Activated T-helper 2 cell treated with anti-CD3 and anti-CD28 coated beads, Interferon-gamma antibody, Interleukin-2, Interleukin-4, amounts not matched to agents 10 μg/mL and 5 μg/mL and 100 μg/mL, durations not matched to agents 14 hours and 24 hours and 36 hours (primary cell): ENCODE measurements at regions not wholly inside any gene's neighbourhood (a gene's known extent, or its start where the extent isn't known, plus 50 kb on each side); places are given as distances from the start of the nearest gene placed in this dataset.

Experiments used
- DNase-seq: peaks from one replicate; pipeline ENCODE4 v3.0.0; 2021; ENCODE audit warnings: low spot score
- H3K27ac Mint-ChIP-seq: one replicate; pipeline ENCODE4 v1.8.0; 2021; ENCODE audit warnings: mixed read lengths
- H3K27me3 Mint-ChIP-seq: one replicate; pipeline ENCODE4 v1.8.0; 2021; ENCODE audit warnings: low read depth, mixed read lengths
- H3K36me3 Mint-ChIP-seq: one replicate; pipeline ENCODE4 v1.8.0; 2021; ENCODE audit warnings: low read depth, mixed read lengths
- H3K4me1 Mint-ChIP-seq: one replicate; pipeline ENCODE4 v1.8.0; 2021; ENCODE audit warnings: low read depth, mixed read lengths
- H3K4me3 Mint-ChIP-seq: one replicate; pipeline ENCODE4 v1.8.0; 2021; ENCODE audit warnings: low read depth, mild to moderate bottlenecking, moderate library complexity, mixed read lengths
- H3K9me3 Mint-ChIP-seq: one replicate; pipeline ENCODE4 v1.8.0; 2021; ENCODE audit warnings: mixed read lengths
- intact Hi-C: fragments of 100-400 bp; cut with micrococcal nuclease; formaldehyde crosslinking; loops from one replicate; pipeline ENCODE4 v1.15.1; 2023

DNA sequence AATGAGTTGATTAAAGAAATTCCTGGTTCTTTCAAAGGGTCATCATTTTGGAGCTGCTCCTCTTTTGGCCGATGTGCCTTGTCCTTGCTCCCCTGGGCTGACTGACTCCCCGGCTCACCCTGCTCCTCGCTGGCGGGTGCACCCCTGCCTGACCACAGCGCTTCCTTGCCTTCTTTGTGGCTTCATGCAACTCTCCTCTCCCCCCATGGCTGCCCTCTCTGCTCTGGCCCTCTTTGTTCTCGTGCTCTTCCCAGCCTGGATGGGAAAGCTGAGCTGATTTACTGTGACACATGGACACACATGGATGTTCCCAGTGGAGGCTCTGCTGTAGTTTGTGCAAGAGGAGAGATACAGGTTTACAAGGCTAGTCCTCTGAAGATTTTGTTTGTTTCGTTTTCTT is 234.6 kb downstream of the HAUS1 start:
- DNase-seq: no peak
- intact Hi-C loops: no loop called here
- no peaks in the 10 kb centered on the region for H3K36me3 Mint-ChIP-seq
- peaks cover 44% of the 10 kb centered on the region for H3K27me3 Mint-ChIP-seq
- H3K4me3 Mint-ChIP-seq: no peak overlapping the region
- H3K9me3 Mint-ChIP-seq: no peaks in the 10 kb centered on the region
- H3K4me1 Mint-ChIP-seq: peaks cover 36% of the 10 kb centered on the region
- no peak overlapping the region for H3K27ac Mint-ChIP-seq

DNA sequence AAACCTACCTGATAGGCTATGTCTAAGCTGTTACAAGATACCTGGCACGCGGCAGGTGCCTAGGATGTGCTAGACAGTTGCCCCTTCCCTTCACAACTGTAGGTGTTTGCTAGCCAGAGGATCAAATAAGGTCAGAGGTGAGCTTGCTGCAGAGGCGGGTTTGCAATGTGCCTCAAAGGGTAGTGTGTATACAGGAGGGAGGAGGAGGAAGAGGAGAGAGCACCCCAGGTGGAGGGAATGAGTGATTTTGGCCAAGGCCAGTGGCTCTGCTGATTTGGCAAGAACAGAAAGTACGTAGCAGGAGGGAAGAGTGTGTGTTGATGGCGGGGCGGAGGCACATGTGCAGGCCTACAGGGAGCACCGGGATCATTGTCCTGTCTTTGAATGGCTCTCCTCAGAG is 236.5 kb downstream of the HAUS1 start:
- no peak overlapping the region for H3K4me3 Mint-ChIP-seq
- no peak overlapping the region for H3K27ac Mint-ChIP-seq
- no peaks in the 10 kb centered on the region for H3K9me3 Mint-ChIP-seq
- H3K27me3 Mint-ChIP-seq: peaks cover 31% of the 10 kb centered on the region
- H3K36me3 Mint-ChIP-seq: no peaks in the 10 kb centered on the region
- intact Hi-C loops: no loop called here
- DNase-seq: no peak
- H3K4me1 Mint-ChIP-seq: peaks cover 36% of the 10 kb centered on the region

DNA sequence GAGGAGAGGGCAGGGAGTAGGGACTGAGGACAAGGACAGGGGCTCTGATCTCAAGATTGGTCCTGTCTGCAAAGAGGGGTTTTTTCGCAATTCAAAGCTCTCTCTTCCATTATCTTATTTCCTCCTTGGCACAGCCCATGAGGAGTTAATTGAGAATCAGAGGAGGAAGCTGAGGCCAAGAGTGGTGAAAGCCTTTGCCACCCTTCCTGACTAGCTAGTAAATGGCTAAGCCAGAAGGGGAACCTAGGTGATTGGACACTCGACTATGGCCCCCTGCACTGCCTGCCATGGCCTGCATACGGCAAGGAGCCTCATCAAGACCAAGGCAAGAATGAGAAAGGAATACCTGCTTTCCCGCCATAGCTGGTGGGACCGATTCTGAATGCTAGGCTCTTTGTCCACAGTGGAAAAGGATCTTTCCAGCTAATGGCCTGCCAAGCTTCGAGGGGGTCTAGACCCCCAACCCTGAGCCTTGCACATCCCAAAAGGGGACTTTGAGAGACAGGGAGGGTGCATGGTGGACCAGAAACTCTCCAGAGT is 237.9 kb downstream of the HAUS1 start:
- H3K27ac Mint-ChIP-seq: no peak overlapping the region
- intact Hi-C loops: no loop called here
- H3K27me3 Mint-ChIP-seq: peaks cover 22% of the 10 kb centered on the region
- H3K4me1 Mint-ChIP-seq: peaks cover 34% of the 10 kb centered on the region
- no peak for DNase-seq
- no peaks in the 10 kb centered on the region for H3K9me3 Mint-ChIP-seq
- no peaks in the 10 kb centered on the region for H3K36me3 Mint-ChIP-seq
- H3K4me3 Mint-ChIP-seq: no peak overlapping the region

DNA sequence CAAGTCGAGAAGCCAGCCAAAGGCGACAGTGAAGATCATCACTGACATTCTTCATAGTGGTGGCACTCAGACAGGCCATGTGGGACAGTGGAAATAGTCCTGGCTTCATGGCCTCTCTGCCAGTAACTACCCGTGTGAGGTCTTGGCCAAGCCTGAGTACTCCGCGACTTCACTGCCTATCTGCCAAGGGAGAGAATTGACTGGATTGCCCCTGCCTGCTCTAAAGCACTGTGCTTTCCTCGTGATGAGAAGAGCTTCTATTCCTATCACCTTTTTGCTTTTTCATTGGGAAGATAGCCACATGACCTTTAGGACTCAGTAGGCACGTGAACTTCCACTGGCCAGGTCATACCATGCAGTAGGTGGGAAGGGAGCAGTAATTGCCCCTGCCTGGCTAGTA is 239.3 kb downstream of the HAUS1 start:
- intact Hi-C loops: loop anchor here (1.0 kb wide), 1 partner anchor 46 kb away; no protein-coding TSS in a partner anchor
- DNase-seq: no peak
- Mint-ChIP-seq H3K4me1 (peaks cover 31% of the 10 kb centered on the region), H3K27ac (no peak overlapping the region), H3K4me3 (no peak overlapping the region), H3K27me3 (peaks cover 9% of the 10 kb centered on the region), H3K36me3 (no peaks in the 10 kb centered on the region), H3K9me3 (no peaks in the 10 kb centered on the region)

DNA sequence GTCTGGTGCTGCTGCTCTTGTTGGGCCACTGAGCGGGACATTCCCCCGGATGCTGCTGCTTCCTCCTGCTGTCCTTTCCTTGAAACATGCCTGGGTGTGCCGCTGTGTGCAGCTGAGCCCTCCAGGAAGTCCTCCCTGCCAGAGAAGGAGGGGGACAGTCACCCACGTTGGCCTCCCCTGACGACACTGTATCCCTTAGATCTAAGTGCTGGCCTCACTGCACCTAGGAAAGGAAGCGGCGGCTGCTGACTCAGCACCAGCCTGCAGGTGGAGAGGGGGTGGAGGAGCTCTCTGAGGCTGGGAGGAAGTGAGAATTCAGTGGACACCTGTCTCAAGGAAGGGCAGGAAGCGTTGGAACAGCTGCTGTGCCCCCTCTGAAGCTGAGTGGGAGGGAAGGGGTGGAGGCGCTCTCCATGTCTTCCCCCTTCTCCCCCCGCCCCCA is 239.8 kb downstream of the HAUS1 start:
- Mint-ChIP-seq H3K27me3 (peaks cover 6% of the 10 kb centered on the region), H3K4me1 (peaks cover 28% of the 10 kb centered on the region), H3K4me3 (no peak overlapping the region), H3K9me3 (no peaks in the 10 kb centered on the region), H3K27ac (peak overlapping the region; percentile 63), H3K36me3 (no peaks in the 10 kb centered on the region)
- intact Hi-C loops: loop anchor here (1.0 kb wide), 1 partner anchor 47 kb away; no protein-coding TSS in a partner anchor
- peak; percentile 53 for DNase-seq

DNA sequence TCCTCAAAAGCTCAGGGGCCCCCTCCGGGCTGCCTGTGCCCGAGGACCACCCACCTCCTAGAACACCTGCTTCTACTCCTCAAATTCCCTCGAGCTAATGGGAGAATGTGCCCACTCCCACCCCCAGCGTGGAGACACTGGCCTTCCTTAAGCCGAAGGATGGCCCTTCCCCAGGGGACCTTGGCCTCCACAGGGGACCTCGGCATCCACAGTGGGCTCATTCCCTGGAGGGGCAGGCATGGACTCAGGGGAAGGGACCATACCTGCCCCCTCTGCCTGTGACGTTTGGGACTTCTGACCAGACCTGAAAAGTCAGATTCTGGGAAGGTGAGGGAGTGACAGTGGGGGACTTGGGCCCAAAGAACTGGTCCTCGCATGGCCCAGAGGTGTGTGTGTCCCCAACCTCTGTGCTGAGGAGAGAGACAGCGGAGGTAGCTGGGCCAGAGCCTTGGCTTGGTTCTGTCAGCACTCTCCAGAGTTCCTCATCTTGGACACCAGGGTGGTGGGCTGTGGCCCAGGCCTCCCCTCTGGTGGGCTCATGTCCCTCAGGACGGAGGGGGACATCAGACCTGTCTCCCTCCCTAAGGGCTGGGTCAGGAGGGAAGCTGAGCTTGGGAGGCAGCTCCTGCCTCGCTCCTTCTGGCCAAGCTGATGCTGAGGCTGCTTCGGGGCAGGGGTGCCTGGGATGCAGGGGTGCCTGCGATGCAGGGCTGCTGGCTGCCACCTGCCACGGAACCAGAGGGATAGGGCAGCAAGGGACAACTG is 240.4 kb downstream of the HAUS1 start:
- no peak overlapping the region for H3K4me3 Mint-ChIP-seq
- peaks cover 5% of the 10 kb centered on the region for H3K27me3 Mint-ChIP-seq
- no peaks in the 10 kb centered on the region for H3K9me3 Mint-ChIP-seq
- no peak overlapping the region for H3K27ac Mint-ChIP-seq
- no peaks in the 10 kb centered on the region for H3K36me3 Mint-ChIP-seq
- peaks cover 26% of the 10 kb centered on the region for H3K4me1 Mint-ChIP-seq
- DNase-seq: no peak
- intact Hi-C loops: no loop called here

DNA sequence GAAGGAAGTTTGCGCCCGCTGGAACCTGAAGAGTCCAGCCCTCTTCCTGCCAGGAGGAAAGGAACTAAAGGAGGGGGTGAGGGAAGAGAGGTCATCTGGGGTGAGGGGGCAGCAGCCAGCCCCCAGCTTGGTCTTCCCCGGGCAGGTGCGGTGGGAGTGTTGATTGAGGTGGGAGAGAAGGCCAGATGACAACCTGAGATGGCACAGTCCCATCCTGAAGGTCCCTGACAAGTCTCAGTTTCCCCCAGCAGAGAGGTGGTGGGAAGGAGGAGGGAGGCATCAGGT is 240.9 kb downstream of the HAUS1 start:
- Mint-ChIP-seq H3K27ac (no peak overlapping the region), H3K27me3 (peaks cover 5% of the 10 kb centered on the region), H3K36me3 (no peaks in the 10 kb centered on the region), H3K9me3 (no peaks in the 10 kb centered on the region), H3K4me1 (peaks cover 26% of the 10 kb centered on the region), H3K4me3 (no peak overlapping the region)
- intact Hi-C loops: no loop called here
- no peak for DNase-seq

DNA sequence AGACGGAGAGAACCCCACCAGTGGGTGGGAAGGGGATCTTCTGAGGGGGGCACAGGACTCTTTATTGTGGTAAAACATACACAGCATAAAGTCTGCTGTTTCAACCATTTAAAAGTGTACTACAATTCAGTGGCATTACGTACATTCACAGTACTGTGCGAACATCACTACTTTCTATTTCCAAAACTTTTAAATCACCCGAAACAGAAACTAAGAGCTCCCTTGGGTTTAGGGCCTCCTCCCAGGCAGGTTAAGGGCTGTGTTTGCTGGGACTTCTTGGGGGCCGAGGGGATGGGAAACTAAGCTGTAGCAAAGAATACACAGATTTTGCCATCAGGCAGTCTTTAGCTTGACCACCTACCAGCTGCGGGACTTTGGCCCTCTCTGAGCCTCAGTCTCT is 242.0 kb downstream of the HAUS1 start:
- no peaks in the 10 kb centered on the region for H3K36me3 Mint-ChIP-seq
- H3K4me3 Mint-ChIP-seq: no peak overlapping the region
- peak overlapping the region; percentile 1 for H3K27ac Mint-ChIP-seq
- no peak for DNase-seq
- no peaks in the 10 kb centered on the region for H3K27me3 Mint-ChIP-seq
- H3K9me3 Mint-ChIP-seq: no peaks in the 10 kb centered on the region
- peaks cover 23% of the 10 kb centered on the region for H3K4me1 Mint-ChIP-seq
- intact Hi-C loops: no loop called here

DNA sequence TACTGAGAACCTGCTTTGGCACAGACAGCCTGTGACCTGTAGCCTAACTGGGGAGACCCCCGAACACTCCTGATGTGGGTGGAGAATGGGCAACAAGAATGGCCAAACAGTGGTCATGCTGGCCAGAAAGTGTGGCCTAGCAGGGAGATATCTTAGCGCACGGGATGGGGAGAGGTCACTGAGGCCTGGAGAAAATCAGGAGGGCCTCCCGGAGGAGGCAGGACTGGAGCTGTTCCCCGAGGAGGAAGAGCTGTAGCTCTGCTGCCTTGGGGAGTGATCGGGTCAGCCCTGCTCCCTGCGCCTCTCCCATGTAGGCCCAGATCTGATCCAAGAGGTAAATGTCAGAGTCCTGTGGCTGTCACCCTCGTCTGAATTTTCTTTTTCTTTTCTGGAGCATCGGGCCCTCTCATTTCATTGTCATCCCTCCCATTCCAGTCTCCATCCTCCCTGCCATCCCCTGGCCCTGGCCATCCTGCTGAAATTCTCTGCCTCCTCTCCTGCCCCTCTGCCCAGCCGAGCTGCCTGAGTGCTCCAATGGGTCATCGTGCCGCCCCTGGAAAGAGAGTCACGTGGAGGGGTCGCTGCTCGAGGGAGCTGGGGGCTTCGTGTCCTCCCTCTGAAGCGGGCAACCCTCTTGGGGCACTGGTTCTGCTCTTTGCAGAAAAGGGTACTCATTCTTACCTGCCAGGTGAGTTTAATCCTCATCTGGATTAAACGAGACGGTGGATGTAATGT is 242.9 kb downstream of the HAUS1 start:
- H3K27ac Mint-ChIP-seq: no peak overlapping the region
- no peaks in the 10 kb centered on the region for H3K36me3 Mint-ChIP-seq
- H3K4me1 Mint-ChIP-seq: peaks cover 23% of the 10 kb centered on the region
- H3K9me3 Mint-ChIP-seq: no peaks in the 10 kb centered on the region
- no peak for DNase-seq
- intact Hi-C loops: no loop called here
- no peaks in the 10 kb centered on the region for H3K27me3 Mint-ChIP-seq
- H3K4me3 Mint-ChIP-seq: no peak overlapping the region

DNA sequence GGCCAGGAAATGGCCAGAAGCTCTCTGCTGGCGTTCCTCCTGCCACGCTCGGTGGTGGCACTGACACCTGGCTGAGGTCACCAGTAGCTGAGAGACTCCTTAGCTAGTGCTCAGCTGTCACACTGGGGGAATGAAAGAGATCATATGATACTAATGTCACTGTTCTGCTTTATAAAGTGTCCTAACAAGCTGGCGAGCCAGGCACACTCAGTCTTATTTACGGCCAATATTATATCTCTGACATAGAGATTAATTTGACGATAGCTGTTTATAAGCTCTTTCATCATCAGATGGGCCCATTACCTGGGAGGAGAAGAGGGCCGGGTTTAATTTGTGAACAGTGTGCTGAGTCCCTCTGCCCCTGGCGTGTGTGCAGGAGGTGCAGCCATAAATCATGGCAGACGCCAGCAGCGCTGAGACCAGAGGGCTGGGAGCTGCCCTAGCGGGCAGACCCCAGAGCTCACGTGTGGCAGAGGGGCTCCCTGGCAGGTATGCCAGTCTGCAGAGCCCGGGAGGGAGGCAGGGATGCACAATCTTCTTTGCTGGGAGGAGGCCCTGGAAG is 246.5 kb downstream of the HAUS1 start:
- no peaks in the 10 kb centered on the region for H3K27me3 Mint-ChIP-seq
- intact Hi-C loops: no loop called here
- DNase-seq: no peak
- H3K4me1 Mint-ChIP-seq: peaks cover 12% of the 10 kb centered on the region
- H3K4me3 Mint-ChIP-seq: no peak overlapping the region
- H3K9me3 Mint-ChIP-seq: no peaks in the 10 kb centered on the region
- H3K27ac Mint-ChIP-seq: no peak overlapping the region
- no peaks in the 10 kb centered on the region for H3K36me3 Mint-ChIP-seq

DNA sequence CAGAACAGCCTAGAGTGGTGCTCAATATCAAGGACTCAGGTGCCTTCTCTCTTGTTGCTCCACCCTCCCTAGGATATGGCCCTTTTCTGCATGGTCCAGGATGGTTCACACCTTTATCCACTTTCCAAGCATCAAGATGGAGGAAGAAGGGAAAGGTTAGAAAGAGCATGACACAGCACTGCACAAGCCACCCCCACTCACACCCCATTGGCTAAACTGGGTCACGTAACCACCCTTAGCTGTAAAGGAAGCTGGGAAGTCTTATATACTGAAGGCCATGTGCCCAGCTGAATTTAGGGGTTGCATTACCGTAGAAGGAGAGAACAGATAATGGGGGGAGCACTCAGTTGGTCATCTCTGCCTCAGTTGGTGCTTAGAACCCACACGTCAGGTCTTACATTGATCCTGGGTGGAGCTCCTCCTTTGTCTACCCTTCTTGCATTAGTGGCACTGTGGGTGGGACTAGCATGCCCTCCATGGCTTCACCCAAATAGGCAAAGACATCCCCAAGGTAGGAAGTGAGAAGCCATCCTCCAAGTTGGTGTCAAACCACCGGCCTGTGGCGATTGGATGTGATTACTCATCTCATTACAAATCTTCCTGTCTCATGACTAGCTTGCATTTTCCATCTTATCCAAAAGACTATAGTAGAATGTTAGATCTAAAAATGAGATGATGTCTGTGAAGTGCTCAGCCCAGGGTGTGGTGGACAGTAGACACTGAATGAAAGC is 248.5 kb downstream of the HAUS1 start:
- no peak overlapping the region for H3K27ac Mint-ChIP-seq
- no peaks in the 10 kb centered on the region for H3K27me3 Mint-ChIP-seq
- intact Hi-C loops: no loop called here
- no peaks in the 10 kb centered on the region for H3K36me3 Mint-ChIP-seq
- H3K4me1 Mint-ChIP-seq: peaks cover 7% of the 10 kb centered on the region
- H3K4me3 Mint-ChIP-seq: no peak overlapping the region
- no peak for DNase-seq
- no peaks in the 10 kb centered on the region for H3K9me3 Mint-ChIP-seq

DNA sequence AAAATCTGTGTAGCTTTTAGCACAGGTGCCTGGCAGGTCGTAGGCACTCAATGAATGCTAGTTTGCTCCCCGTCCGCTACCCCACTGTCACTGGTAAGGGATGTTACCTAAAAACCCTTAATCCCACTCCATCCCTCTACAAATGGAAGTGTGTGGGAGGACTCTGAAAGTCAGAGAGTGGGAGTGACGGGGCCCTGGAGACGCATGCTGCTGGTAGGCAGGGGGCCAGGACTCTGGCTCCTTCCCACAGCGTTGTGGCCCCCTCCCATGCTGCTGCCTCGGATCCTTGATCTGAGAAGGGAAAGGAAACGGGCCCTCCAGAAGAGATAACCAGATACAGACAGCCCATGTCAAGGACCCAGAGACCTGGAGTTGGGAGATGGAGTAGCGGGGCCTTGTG is 249.3 kb downstream of the HAUS1 start:
- Mint-ChIP-seq H3K27me3 (no peaks in the 10 kb centered on the region), H3K4me1 (peaks cover 5% of the 10 kb centered on the region), H3K9me3 (no peaks in the 10 kb centered on the region), H3K4me3 (no peak overlapping the region), H3K27ac (no peak overlapping the region), H3K36me3 (no peaks in the 10 kb centered on the region)
- intact Hi-C loops: no loop called here
- DNase-seq: no peak
